ENCODE measurements at regions not wholly inside any gene's neighbourhood (a gene's known extent, or its start where the extent isn't known, plus 50 kb on each side); places are given as distances from the start of the nearest gene placed in this dataset.

- TF ChIP-seq EZH2 (IDR thresholded peaks at IDR 0.05; ENCODE audit: insufficient read depth, low read length): no peak
- TF ChIP-seq, protein P1, sequence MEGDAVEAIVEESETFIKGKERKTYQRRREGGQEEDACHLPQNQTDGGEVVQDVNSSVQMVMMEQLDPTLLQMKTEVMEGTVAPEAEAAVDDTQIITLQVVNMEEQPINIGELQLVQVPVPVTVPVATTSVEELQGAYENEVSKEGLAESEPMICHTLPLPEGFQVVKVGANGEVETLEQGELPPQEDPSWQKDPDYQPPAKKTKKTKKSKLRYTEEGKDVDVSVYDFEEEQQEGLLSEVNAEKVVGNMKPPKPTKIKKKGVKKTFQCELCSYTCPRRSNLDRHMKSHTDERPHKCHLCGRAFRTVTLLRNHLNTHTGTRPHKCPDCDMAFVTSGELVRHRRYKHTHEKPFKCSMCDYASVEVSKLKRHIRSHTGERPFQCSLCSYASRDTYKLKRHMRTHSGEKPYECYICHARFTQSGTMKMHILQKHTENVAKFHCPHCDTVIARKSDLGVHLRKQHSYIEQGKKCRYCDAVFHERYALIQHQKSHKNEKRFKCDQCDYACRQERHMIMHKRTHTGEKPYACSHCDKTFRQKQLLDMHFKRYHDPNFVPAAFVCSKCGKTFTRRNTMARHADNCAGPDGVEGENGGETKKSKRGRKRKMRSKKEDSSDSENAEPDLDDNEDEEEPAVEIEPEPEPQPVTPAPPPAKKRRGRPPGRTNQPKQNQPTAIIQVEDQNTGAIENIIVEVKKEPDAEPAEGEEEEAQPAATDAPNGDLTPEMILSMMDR (IDR thresholded peaks at IDR 0.05; ENCODE audit: insufficient read depth, low read depth, low read length): no peak
Measured at GRCh38 chr2:35104309-35104708, 1251.3 kb upstream of the CRIM1 start.
